Sigmoid colon (tissue), 6 donors: ENCODE measurements at regions not wholly inside any gene's neighbourhood (a gene's known extent, or its start where the extent isn't known, plus 50 kb on each side); places are given as distances from the start of the nearest gene placed in this dataset.

Experiments used
- DNase-seq: peaks from one replicate; pipeline ENCODE4 v3.0.0-alpha.2; 2019
- H3K27ac ChIP-seq, 4 donors: fragments of 200-600 bp; sonication (generic); one replicate each; pipeline ENCODE4 v1.5.1; 2016 to 2019; ENCODE audit warnings: mild to moderate bottlenecking in 1 of 4
- H3K27me3 ChIP-seq, 3 donors: fragments of 200-600 bp; sonication (generic); one replicate each; pipeline ENCODE4 v1.5.1; 2019; ENCODE audit warnings: mild to moderate bottlenecking in 1 of 3
- H3K36me3 ChIP-seq, 4 donors: fragments of 200-600 bp; sonication (generic); one replicate each; pipeline ENCODE4 v1.5.1; 2016 to 2019
- H3K4me1 ChIP-seq, 4 donors: fragments of 200-600 bp; sonication (generic); one replicate each; pipeline ENCODE4 v1.5.1; 2017 to 2019
- H3K4me3 ChIP-seq, 4 donors: fragments of 200-600 bp; sonication (generic); one replicate each; pipeline ENCODE4 v1.5.1; 2017 to 2019; ENCODE audit warnings: mild to moderate bottlenecking in 2 of 4, moderate library complexity in 1 of 4
- H3K9me3 ChIP-seq, 4 donors: fragments of 200-600 bp in 3 of 4; sonication (generic) in 3 of 4; one replicate each; pipeline versions ENCODE4 v1.5.1 to v1.6.1; 2013 to 2019
- EP300 ChIP-seq, 4 donors: sonication (generic); formaldehyde crosslinking; IDR thresholded peaks; one replicate each; pipeline ENCODE4 v1.6.1; 2017; ENCODE audit warnings: antibody characterized with exemption in 4 of 4
- POLR2A ChIP-seq, 2 donors: fragments of 450-650 bp; IDR thresholded peaks; one replicate each; pipeline ENCODE4 v1.6.1; 2016; ENCODE audit warnings: antibody characterized with exemption in 2 of 2, mild to moderate bottlenecking in 2 of 2, moderate library complexity in 2 of 2
- POLR2AphosphoS5 ChIP-seq, 4 donors: sonication (generic); formaldehyde crosslinking; IDR thresholded peaks; one replicate each; pipeline ENCODE4 v1.6.1; 2017; ENCODE audit warnings: antibody characterized with exemption in 4 of 4
- WGBS, 2 donors: extraction: QIAGEN DNeasy Blood & Tissue Kit; methylation state at CpG; one replicate each; pipeline ENCODE4 v1.1.7; 2013; 5-methylcytosine and 5-hydroxymethylcytosine counted together
- intact Hi-C: fragments of 100-400 bp; cut with DNase I; formaldehyde crosslinking; loops from one replicate; pipeline ENCODE4 v1.15.1; 2023
- TF ChIP-seq, protein P1 (sequence below), 4 experiments: fragments of 450-650 bp in 3 of 4; fragments of 200-600 bp in 1 of 4; IDR thresholded peaks; one replicate each; pipeline ENCODE4 v1.5.1; 2016 to 2019; ENCODE audit warnings: antibody characterized with exemption in 4 of 4, mild to moderate bottlenecking in 3 of 4, moderate library complexity in 2 of 4
- donor health status: healthy with polysubstance abuse.
- donor health status: healthy.

DNA sequence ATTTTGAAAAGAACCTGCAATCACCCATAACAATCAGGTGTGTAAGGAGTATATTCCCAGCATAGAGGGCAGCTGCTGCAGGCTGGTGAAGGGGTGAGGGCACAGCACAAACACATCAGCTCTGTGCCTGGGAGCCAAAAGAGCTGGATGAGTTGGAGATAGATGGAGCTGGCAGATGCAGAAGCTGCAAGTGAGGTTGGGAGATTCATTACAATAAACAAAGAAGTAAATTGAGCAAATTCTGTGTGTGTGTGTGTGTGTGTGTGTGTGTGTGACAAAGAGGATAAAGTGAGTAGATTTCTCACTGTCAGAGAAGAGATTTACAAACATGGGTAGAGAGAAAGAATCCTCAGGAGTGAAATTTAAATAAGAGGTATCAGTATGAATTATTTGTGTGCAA, 994.7 kb downstream of the EPHA3 start:
- Histone ChIP-seq H3K4me3 (no peak overlapping the region), H3K9me3 (no peaks in the 10 kb centered on the region), H3K36me3 (no peaks in the 10 kb centered on the region), H3K27me3 (no peaks in the 10 kb centered on the region), H3K4me1 (no peaks in the 10 kb centered on the region), H3K27ac (no peak overlapping the region)
- DNase-seq: no peak
- no peak for TF ChIP-seq POLR2AphosphoS5 (IDR thresholded peaks at IDR 0.05)
- TF ChIP-seq POLR2A (IDR thresholded peaks at IDR 0.05): no peak
- no peak for TF ChIP-seq EP300 (IDR thresholded peaks at IDR 0.05)
- TF ChIP-seq, protein P1, sequence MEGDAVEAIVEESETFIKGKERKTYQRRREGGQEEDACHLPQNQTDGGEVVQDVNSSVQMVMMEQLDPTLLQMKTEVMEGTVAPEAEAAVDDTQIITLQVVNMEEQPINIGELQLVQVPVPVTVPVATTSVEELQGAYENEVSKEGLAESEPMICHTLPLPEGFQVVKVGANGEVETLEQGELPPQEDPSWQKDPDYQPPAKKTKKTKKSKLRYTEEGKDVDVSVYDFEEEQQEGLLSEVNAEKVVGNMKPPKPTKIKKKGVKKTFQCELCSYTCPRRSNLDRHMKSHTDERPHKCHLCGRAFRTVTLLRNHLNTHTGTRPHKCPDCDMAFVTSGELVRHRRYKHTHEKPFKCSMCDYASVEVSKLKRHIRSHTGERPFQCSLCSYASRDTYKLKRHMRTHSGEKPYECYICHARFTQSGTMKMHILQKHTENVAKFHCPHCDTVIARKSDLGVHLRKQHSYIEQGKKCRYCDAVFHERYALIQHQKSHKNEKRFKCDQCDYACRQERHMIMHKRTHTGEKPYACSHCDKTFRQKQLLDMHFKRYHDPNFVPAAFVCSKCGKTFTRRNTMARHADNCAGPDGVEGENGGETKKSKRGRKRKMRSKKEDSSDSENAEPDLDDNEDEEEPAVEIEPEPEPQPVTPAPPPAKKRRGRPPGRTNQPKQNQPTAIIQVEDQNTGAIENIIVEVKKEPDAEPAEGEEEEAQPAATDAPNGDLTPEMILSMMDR (IDR thresholded peaks at IDR 0.05): no peak
- intact Hi-C loops: no loop called here

DNA sequence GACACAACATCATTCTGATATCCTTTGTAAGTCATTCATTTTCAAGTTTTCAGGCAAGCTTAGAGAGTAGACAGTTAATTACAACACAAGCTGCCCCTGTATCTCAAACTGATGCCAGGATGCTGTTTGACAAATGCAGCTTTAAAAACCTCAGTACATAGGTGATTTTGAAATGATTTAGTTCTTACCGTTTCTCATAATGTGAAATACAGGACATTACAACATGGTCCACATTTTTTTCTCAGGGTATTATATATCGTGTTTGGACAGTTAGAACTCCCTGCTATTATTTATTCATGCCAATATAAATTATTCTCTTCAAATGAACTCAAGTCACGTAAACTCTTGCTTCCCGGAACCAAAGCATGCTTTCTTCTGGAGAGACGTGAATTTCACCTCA, 1013.9 kb downstream of the EPHA3 start:
- H3K36me3 ChIP-seq: no peaks in the 10 kb centered on the region
- no peak for DNase-seq
- no peaks in the 10 kb centered on the region for H3K4me1 ChIP-seq
- intact Hi-C loops: no loop called here
- 72 to 79% methylated on average over 5 of the region's 5 CpGs for WGBS, 2 donors
- H3K4me3 ChIP-seq: no peak overlapping the region
- TF ChIP-seq, protein P1 (IDR thresholded peaks at IDR 0.05): no peak
- TF ChIP-seq POLR2AphosphoS5 (IDR thresholded peaks at IDR 0.05) (no peak), POLR2A (IDR thresholded peaks at IDR 0.05) (no peak), EP300 (IDR thresholded peaks at IDR 0.05) (no peak)
- no peaks in the 10 kb centered on the region for H3K27me3 ChIP-seq
- no peak overlapping the region for H3K27ac ChIP-seq
- H3K9me3 ChIP-seq: peaks cover 0 to 6% (median 2%) of the 10 kb centered on the region in 4 donors

DNA sequence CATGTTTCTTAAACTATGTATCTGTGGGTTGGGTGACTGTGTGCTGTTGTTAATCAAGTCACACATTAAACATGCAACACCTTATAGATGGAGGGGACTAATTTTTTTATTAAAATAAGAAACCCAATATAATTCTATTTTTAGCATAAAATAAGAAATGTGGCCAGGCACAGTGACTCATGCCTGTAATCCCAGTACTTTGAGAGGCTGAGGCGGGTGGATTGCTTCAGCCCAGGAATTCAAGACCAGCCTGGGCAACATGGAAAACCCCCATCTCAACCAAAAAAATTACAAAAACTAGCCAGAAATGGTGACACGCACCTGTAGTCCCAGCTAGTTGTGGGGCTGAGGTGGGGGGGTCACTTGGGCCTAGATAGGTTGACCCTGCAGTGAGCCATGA, 1021.0 kb downstream of the EPHA3 start:
- intact Hi-C loops: no loop called here
- Histone ChIP-seq H3K4me1 (no peaks in the 10 kb centered on the region), H3K9me3 (peaks cover 0 to 6% (median under 1%) of the 10 kb centered on the region in 4 donors), H3K4me3 (no peak overlapping the region), H3K36me3 (no peaks in the 10 kb centered on the region), H3K27ac (no peak overlapping the region), H3K27me3 (no peaks in the 10 kb centered on the region)
- DNase-seq: no peak
- WGBS, 2 donors: 93 to 94% methylated on average over 2 of the region's 2 CpGs
- TF ChIP-seq EP300 (IDR thresholded peaks at IDR 0.05) (no peak), POLR2A (IDR thresholded peaks at IDR 0.05) (no peak), POLR2AphosphoS5 (IDR thresholded peaks at IDR 0.05) (no peak)
- TF ChIP-seq, protein P1 (IDR thresholded peaks at IDR 0.05): no peak

DNA sequence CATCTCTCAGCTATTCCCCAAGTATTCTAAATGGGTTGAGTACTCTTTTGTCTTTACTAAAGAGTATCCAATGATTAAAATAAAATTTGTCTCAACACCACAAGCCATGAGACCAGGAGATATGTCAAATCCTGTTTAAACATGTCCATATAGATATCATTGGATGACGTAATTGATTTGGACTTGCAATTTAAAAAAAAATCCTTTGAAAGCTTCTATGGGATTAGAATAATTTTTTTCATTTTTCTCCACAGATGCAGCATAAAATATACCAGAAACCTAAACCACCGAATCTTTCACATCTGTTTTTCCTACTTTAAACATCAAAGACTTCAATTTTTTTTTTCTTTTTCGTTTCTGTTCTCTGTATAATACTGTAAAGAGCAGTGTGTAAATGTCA, 1022.3 kb downstream of the EPHA3 start:
- 76 to 85% methylated on average over 3 of the region's 3 CpGs for WGBS, 2 donors
- Histone ChIP-seq H3K27me3 (no peaks in the 10 kb centered on the region), H3K4me3 (no peak overlapping the region), H3K4me1 (no peaks in the 10 kb centered on the region), H3K36me3 (no peaks in the 10 kb centered on the region), H3K9me3 (peaks cover 0 to 6% (median under 1%) of the 10 kb centered on the region in 4 donors), H3K27ac (no peak overlapping the region)
- no peak for DNase-seq
- no peak for TF ChIP-seq POLR2A (IDR thresholded peaks at IDR 0.05)
- TF ChIP-seq, protein P1 (IDR thresholded peaks at IDR 0.05): no peak
- TF ChIP-seq EP300 (IDR thresholded peaks at IDR 0.05): no peak
- no peak for TF ChIP-seq POLR2AphosphoS5 (IDR thresholded peaks at IDR 0.05)
- intact Hi-C loops: no loop called here

DNA sequence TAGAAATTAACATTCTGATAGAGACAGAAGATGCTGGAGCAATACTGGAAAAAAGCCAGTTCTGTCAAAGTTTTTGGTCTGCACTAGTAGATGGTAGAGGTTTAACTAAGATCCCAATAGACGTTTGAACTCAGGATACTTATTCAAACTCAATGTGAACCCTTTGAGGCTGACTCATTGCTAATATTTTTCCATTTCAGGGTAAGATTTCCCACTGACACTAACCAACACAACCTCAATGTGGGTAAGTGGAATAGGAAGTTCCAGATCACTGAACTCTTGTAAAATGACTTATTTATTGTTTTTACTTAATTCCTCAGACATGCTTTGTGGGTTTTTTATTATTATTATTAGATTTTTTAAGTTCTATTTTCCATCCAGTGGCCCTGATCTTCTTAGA, 1024.8 kb downstream of the EPHA3 start:
- Histone ChIP-seq H3K27ac (no peak overlapping the region), H3K36me3 (no peaks in the 10 kb centered on the region), H3K9me3 (peaks cover 0 to 3% (median 0%) of the 10 kb centered on the region in 4 donors), H3K27me3 (no peaks in the 10 kb centered on the region), H3K4me1 (no peaks in the 10 kb centered on the region), H3K4me3 (no peak overlapping the region)
- no peak for DNase-seq
- TF ChIP-seq POLR2AphosphoS5 (IDR thresholded peaks at IDR 0.05): no peak
- no peak for TF ChIP-seq POLR2A (IDR thresholded peaks at IDR 0.05)
- TF ChIP-seq EP300 (IDR thresholded peaks at IDR 0.05): no peak
- TF ChIP-seq, protein P1 (IDR thresholded peaks at IDR 0.05): no peak
- intact Hi-C loops: no loop called here
- 59 to 67% methylated on average over 1 of the region's 1 CpG for WGBS, 2 donors
